GM18861 (cell line): ENCODE measurements at regions not wholly inside any gene's neighbourhood (a gene's known extent, or its start where the extent isn't known, plus 50 kb on each side); places are given as distances from the start of the nearest gene placed in this dataset.
A peak's percentile ranks its signal among the peaks of the same experiment; 100 is the strongest.
"Not testable (repeated sequence)": the region's sequence is repeated elsewhere in the genome, so short reads cannot be mapped to it uniquely, and the experiment has no call there.

ENCODE experiments used
- ATAC-seq: cut with Tn5 transposase; IDR thresholded peaks from one replicate; pipeline ENCODE4 v1.9.1; 2021; ENCODE audit not compliant: unreplicated experiment

- ATAC-seq, result not testable (repeated sequence)
These were observed 68.7 kb downstream of the PRKAB2 start for GRCh38 chr1:147103416-147104155.

- ATAC-seq, result no peak
These were observed 73.1 kb downstream of the PRKAB2 start for GRCh38 chr1:147099192-147099591.

GRCh38 chr1:147098338-147098973 is 73.8 kb downstream of the PRKAB2 start:
- ATAC-seq, result not testable (repeated sequence)

- no peak for ATAC-seq
These were observed 76.6 kb downstream of the PRKAB2 start for GRCh38 chr1:147095691-147096090.

- ATAC-seq, result no peak
These were observed 80.5 kb downstream of the PRKAB2 start for GRCh38 chr1:147091801-147092200.

GRCh38 chr1:147089457-147089856 is 82.8 kb downstream of the PRKAB2 start:
- no peak for ATAC-seq

- no peak for ATAC-seq
These were observed 86.1 kb downstream of the PRKAB2 start for GRCh38 chr1:147086129-147086528.

GRCh38 chr1:147084273-147085096 is 87.8 kb downstream of the PRKAB2 start:
- ATAC-seq, result peak; percentile 78

GRCh38 chr1:147083919-147084272 is 88.4 kb downstream of the PRKAB2 start:
- ATAC-seq, result no peak

GRCh38 chr1:147080671-147081394 is 91.4 kb downstream of the PRKAB2 start:
- ATAC-seq, result no peak

- ATAC-seq, result no peak
These were observed 92.1 kb downstream of the PRKAB2 start for GRCh38 chr1:147080006-147080661.

- ATAC-seq, result no peak
These were observed 92.8 kb downstream of the PRKAB2 start for GRCh38 chr1:147079400-147080005.

- ATAC-seq, result no peak
These were observed 93.5 kb downstream of the PRKAB2 start for GRCh38 chr1:147078606-147079399.

GRCh38 chr1:147077936-147078605 is 94.2 kb downstream of the PRKAB2 start:
- ATAC-seq, result no peak

- no peak for ATAC-seq
These were observed 94.7 kb downstream of the PRKAB2 start for GRCh38 chr1:147077523-147077922.

GRCh38 chr1:147077081-147077480 is 95.2 kb downstream of the PRKAB2 start:
- no peak for ATAC-seq

GRCh38 chr1:147076442-147076841 is 95.8 kb downstream of the PRKAB2 start:
- ATAC-seq, result no peak

- no peak for ATAC-seq
These were observed 99.5 kb downstream of the PRKAB2 start for GRCh38 chr1:147072482-147073432.
